IMR-90 (cell line): ENCODE measurements at regions not wholly inside any gene's neighbourhood (a gene's known extent, or its start where the extent isn't known, plus 50 kb on each side); places are given as distances from the start of the nearest gene placed in this dataset.

ENCODE experiments used
- ATAC-seq: fragments of 200-7000 bp; cut with Tn5 transposase; 2 replicates; pipeline ENCODE4 v1.9.1; 2020; ENCODE audit warnings: low read depth, mild to moderate bottlenecking, moderate library complexity
- BruUV-seq: library from RNA; stranded (reverse); fragments of 400-500 nt; replicated peaks from 2 replicates; lab custom pipeline; 2021; lab: Mats Ljungman, UMichigan
- CTCF ChIA-PET: fragments of 300-600 bp; formaldehyde crosslinking; extraction: SDS; loops from one replicate; lab custom pipeline; 2021; ENCODE audit warnings: antibody characterized with exemption; lab: Yijun Ruan, JAX
- POLR2A ChIA-PET: fragments of 300-600 bp; sonication (Branson Sonifier 250); formaldehyde crosslinking; loops from one replicate; lab custom pipeline; 2022; ENCODE audit warnings: antibody characterized with exemption; ENCODE audit not compliant: unreplicated experiment; lab: Charles Lee
- DNase-seq: peaks from one replicate; pipeline ENCODE4 v3.0.0; 2013
- H2AFZ ChIP-seq: replicated peaks from 2 replicates; pipeline ENCODE3; 2013; ENCODE audit warnings: low read length, mild to moderate bottlenecking; ENCODE audit not compliant: poor library complexity
- H2AK5ac ChIP-seq: 2 replicates; pipeline ENCODE4 v1.6.1; 2013; ENCODE audit warnings: low read depth, low read length, inconsistent platforms
- H2AK9ac ChIP-seq: replicated peaks from 2 replicates; pipeline ENCODE3; 2013; ENCODE audit warnings: mild to moderate bottlenecking, low read depth, low read length, moderate library complexity; ENCODE audit not compliant: poor library complexity
- H2BK120ac ChIP-seq: 2 replicates; pipeline ENCODE4 v1.6.1; 2013; ENCODE audit warnings: low read depth, low read length, inconsistent platforms
- H2BK15ac ChIP-seq: 3 replicates; pipeline ENCODE4 v1.6.1; 2013; ENCODE audit warnings: low read depth, low read length, inconsistent platforms
- H2BK20ac ChIP-seq: 2 replicates; pipeline ENCODE4 v1.6.1; 2013; ENCODE audit warnings: low read depth, mild to moderate bottlenecking, inconsistent platforms, low read length, moderate library complexity
- H2BK5ac ChIP-seq: 2 replicates; pipeline ENCODE4 v1.6.1; 2013; ENCODE audit warnings: mild to moderate bottlenecking, low read depth, low read length, inconsistent platforms; ENCODE audit not compliant: poor library complexity, severe bottlenecking
- H3K14ac ChIP-seq: replicated peaks from 2 replicates; pipeline ENCODE4 v1.6.1; 2013; ENCODE audit warnings: low read depth, low read length, inconsistent platforms
- H3K18ac ChIP-seq: 2 replicates; pipeline ENCODE4 v1.6.1; 2013; ENCODE audit warnings: low read depth, low read length, control low read depth
- H3K23ac ChIP-seq: 2 replicates; pipeline ENCODE4 v1.6.1; 2013; ENCODE audit warnings: low read depth, low read length, inconsistent platforms
- H3K27ac ChIP-seq: 2 replicates; pipeline ENCODE4 v1.5.1; 2013; ENCODE audit warnings: mild to moderate bottlenecking, control low read depth, low read length; ENCODE audit not compliant: insufficient read depth
- H3K27me3 ChIP-seq: 2 replicates; pipeline ENCODE4 v1.6.1; 2013; ENCODE audit warnings: low read length; ENCODE audit not compliant: control insufficient read depth, insufficient read depth
- H3K36me3 ChIP-seq: 2 replicates; pipeline ENCODE4 v1.6.1; 2013; ENCODE audit warnings: low read length, mixed read lengths; ENCODE audit not compliant: control insufficient read depth, insufficient read depth
- H3K4ac ChIP-seq: 2 replicates; pipeline ENCODE4 v1.6.1; 2013; ENCODE audit warnings: low read depth, low read length, inconsistent platforms
- H3K4me1 ChIP-seq: 2 replicates; pipeline ENCODE4 v1.6.1; 2013; ENCODE audit warnings: low read length, mixed read lengths; ENCODE audit not compliant: control insufficient read depth, insufficient read depth
- H3K4me2 ChIP-seq: 2 replicates; pipeline ENCODE4 v1.6.1; 2013; ENCODE audit warnings: low read depth, mild to moderate bottlenecking, control low read depth, low read length, moderate library complexity
- H3K4me3 ChIP-seq: 2 replicates; pipeline ENCODE4 v1.5.1; 2013; ENCODE audit warnings: low read depth, mild to moderate bottlenecking, control low read depth, low read length, moderate library complexity; ENCODE audit not compliant: insufficient read depth
- H3K56ac ChIP-seq: 2 replicates; pipeline ENCODE4 v1.6.1; 2013; ENCODE audit warnings: low read length, inconsistent platforms; ENCODE audit not compliant: insufficient read depth; ENCODE audit errors: extremely low read depth
- H3K79me1 ChIP-seq, 2 experiments: 2 replicates each; pipeline ENCODE4 v1.6.1; 2013; ENCODE audit warnings: low read length in 2 of 2, inconsistent platforms in 1 of 2, low read depth in 1 of 2
- H3K9ac ChIP-seq: 2 replicates; pipeline ENCODE4 v1.6.1; 2013; ENCODE audit warnings: low read depth, low read length, control low read depth
- H3K9me1 ChIP-seq: 2 replicates; pipeline ENCODE4 v1.6.1; 2013; ENCODE audit warnings: low read length, inconsistent platforms; ENCODE audit not compliant: insufficient read depth
- H3K9me3 ChIP-seq: 2 replicates; pipeline ENCODE4 v1.6.1; 2013; ENCODE audit warnings: low read length; ENCODE audit not compliant: control insufficient read depth, insufficient read depth
- H4K20me1 ChIP-seq: 2 replicates; pipeline ENCODE4 v1.6.1; 2013; ENCODE audit warnings: low read length, inconsistent platforms; ENCODE audit not compliant: insufficient read depth
- H4K5ac ChIP-seq: 2 replicates; pipeline ENCODE4 v1.6.1; 2013; ENCODE audit warnings: mild to moderate bottlenecking, low read depth, low read length, control low read depth
- H4K8ac ChIP-seq, 2 experiments: 2 replicates each; pipeline ENCODE4 v1.6.1; 2013; ENCODE audit warnings: low read depth in 2 of 2, low read length in 2 of 2, control low read depth in 1 of 2, inconsistent platforms in 1 of 2
- H4K91ac ChIP-seq: 2 replicates; pipeline ENCODE4 v1.6.1; 2013; ENCODE audit warnings: low read depth, low read length, inconsistent platforms; ENCODE audit not compliant: insufficient read depth
- MAZ ChIP-seq: IDR thresholded peaks from 2 replicates; pipeline ENCODE4 v1.6.1; 2012; ENCODE audit warnings: low read depth, mild to moderate bottlenecking, low read length, improper control_type of control experiment, moderate library complexity, borderline replicate concordance
- RAD21 ChIP-seq: IDR thresholded peaks from 2 replicates; pipeline ENCODE4 v1.6.1; 2012; ENCODE audit warnings: low read length, improper control_type of control experiment
- RFX5 ChIP-seq: IDR thresholded peaks from 2 replicates; pipeline ENCODE4 v1.8.0; 2012; ENCODE audit warnings: low read depth, mild to moderate bottlenecking, low read length, moderate library complexity
- WGBS, 2 experiments: methylation state at CpG; one replicate each; pipeline versions ENCODE4 v1.1.5 to v1.1.7; 2013; ENCODE audit warnings: missing lambda C conversion rate in 2 of 2; ENCODE audit not compliant: insufficient read length in 1 of 2; ENCODE audit errors: extremely low coverage in 2 of 2; 5-methylcytosine and 5-hydroxymethylcytosine counted together
- dilution Hi-C: fragments of 300-500 bp; cut with HindIII; formaldehyde crosslinking; loops from one replicate; pipeline ENCODE4 v1.14.3; 2018; ENCODE audit warnings: low sequenced_read_pairs; ENCODE audit not compliant: unreplicated experiment
- in situ Hi-C: fragments of 300-500 bp; cut with MboI; formaldehyde crosslinking; loops from 3 replicates; pipeline ENCODE4 v1.14.3; 2019; ENCODE audit warnings: low sequenced_read_pairs, inconsistent platforms, mixed read lengths
- intact Hi-C: fragments of 100-400 bp; cut with micrococcal nuclease; formaldehyde crosslinking; loops from 2 replicates; pipeline ENCODE4 v1.10.0; 2022

GRCh38 chr2:220969348-220969747 is 602.8 kb downstream of the EPHA4 start:
- no peaks in the 10 kb centered on the region for H3K9me3 ChIP-seq
- WGBS, 2 experiments = 100% methylated on average over 1 of the region's 3 CpGs; no CpG with 5 or more reads in 1 of the 2 experiments
- no peak overlapping the region for H3K14ac ChIP-seq
- H2AFZ ChIP-seq = no peak overlapping the region
- dilution Hi-C loops (no loop called here), in situ Hi-C loops (no loop called here), intact Hi-C loops (no loop called here)
- H3K9ac ChIP-seq = no peak overlapping the region
- ChIA-PET POLR2A (no interaction called here), CTCF (no interaction called here)
- no peak overlapping the region for H2BK120ac ChIP-seq
- H2BK15ac ChIP-seq = no peak overlapping the region
- H3K36me3 ChIP-seq = no peaks in the 10 kb centered on the region
- no peak overlapping the region for H3K56ac ChIP-seq
- H3K4ac ChIP-seq = no peak overlapping the region
- no peak overlapping the region for H3K18ac ChIP-seq
- no peak overlapping the region for H2AK5ac ChIP-seq
- no peaks in the 10 kb centered on the region for H4K20me1 ChIP-seq
- no peak overlapping the region for H2BK20ac ChIP-seq
- no peak overlapping the region for H3K4me3 ChIP-seq
- no peak for TF ChIP-seq RFX5
- no peak for TF ChIP-seq MAZ
- TF ChIP-seq RAD21 = no peak
- no peak overlapping the region for H2AK9ac ChIP-seq
- no peak overlapping the region for H3K4me2 ChIP-seq
- H3K4me1 ChIP-seq = peaks cover 3% of the 10 kb centered on the region; the same call in 1 of the 2 replicates
- no peak overlapping the region for H2BK5ac ChIP-seq
- H3K23ac ChIP-seq = no peak overlapping the region
- DNase-seq = no peak
- H3K9me1 ChIP-seq = peaks cover 5% of the 10 kb centered on the region; the same call in 1 of the 2 replicates
- no peaks in the 10 kb centered on the region for H3K79me1 ChIP-seq
- H3K27ac ChIP-seq = no peak overlapping the region
- peaks cover 5% of the 10 kb centered on the region; the same call in 1 of the 2 replicates for H3K27me3 ChIP-seq
- no peak overlapping the region for H4K91ac ChIP-seq
- H4K5ac ChIP-seq = no peak overlapping the region
- H4K8ac ChIP-seq = no peak overlapping the region
- no peak for ATAC-seq
- BruUV-seq = no TSS peak
